Stimulated activated CD4-positive, alpha-beta T cell treated with anti-CD3 and anti-CD28 coated beads, Interleukin-15, amount 100 ng/mL, for 1 hour (primary cell): ENCODE measurements at regions not wholly inside any gene's neighbourhood (a gene's known extent, or its start where the extent isn't known, plus 50 kb on each side); places are given as distances from the start of the nearest gene placed in this dataset.
"Not testable (repeated sequence)": the region's sequence is repeated elsewhere in the genome, so short reads cannot be mapped to it uniquely, and the experiment has no call there.

Experiments
- DNase-seq, 2 donors: peaks; one replicate each; pipeline ENCODE4 v3.0.0-alpha.2; 2020; ENCODE audit warnings: low read depth in 1 of 2, low spot score in 1 of 2

DNA sequence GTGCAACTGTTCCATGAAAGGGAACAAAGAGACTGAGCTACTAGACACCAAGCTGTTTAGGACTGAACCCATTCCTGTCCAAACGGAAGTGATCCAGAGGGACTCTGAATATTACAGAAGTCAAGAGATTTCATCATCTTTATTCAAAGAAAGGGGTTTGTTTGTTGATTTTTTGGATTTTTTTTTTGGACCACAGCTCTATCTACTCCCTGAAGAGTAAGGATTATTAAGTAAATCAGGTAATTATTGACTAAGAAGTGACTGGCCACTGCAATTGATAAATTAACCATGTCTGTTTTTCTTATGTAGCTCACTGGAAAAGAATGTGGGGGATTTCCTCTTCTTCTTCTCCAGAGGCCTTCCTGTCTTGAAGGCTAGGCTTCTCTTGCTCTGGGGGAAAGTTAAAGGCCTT lies 146.6 kb upstream of the TPM1 start:
- DNase-seq = no peak

- no peak for DNase-seq
These were observed 146.1 kb upstream of the TPM1 start for GRCh38 chr15:62896380-62896866.

DNA sequence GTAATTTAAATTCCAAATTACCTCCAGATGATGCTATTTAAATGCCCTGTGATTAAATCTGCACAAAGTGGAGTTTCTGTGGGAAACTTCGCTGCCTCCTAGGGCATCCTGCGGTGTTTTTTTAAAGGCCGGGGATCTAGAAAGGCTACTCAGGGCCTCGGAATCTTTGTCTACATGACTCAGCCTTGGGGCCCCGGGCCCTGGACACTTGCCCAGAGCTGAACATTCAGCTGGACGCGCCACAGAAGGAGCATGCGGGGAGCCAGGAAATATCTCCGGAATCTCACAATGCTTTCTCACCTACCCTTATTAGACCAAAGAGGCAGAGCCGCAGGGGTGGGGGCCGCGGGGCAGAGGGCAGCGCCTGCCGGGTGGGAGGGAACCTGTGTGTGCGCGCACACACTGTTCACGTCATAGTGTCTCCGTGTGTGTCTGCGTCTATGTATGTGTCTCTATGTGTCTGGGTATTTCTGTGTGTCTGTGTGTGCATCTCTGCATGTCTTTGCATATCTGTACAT lies 145.5 kb upstream of the TPM1 start:
- no peak for DNase-seq

DNA sequence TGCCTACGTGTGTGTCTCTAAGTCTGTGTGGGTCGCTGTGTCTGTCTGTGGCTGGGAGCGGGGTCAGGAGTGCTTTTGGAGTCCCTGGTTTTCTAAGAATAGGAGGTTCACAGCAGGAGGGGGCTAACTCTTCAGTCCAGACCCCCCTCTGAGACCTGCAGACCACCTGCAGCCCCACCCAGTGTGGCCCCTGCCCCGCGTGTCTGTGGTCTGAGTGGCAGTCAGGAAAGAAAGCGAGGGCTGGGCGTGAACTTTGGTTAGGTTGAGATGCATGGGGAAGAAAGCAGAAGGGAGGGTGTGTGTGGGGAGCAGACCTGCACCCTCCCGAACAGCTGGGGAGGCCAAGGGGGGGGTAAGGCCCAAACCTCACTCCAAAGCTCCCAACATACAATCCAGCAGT lies 144.9 kb upstream of the TPM1 start:
- no peak for DNase-seq

GRCh38 chr15:62899090-62899493 lies 143.5 kb upstream of the TPM1 start:
- DNase-seq = no peak

GRCh38 chr15:62900071-62900802 lies 142.3 kb upstream of the TPM1 start:
- no peak for DNase-seq

DNA sequence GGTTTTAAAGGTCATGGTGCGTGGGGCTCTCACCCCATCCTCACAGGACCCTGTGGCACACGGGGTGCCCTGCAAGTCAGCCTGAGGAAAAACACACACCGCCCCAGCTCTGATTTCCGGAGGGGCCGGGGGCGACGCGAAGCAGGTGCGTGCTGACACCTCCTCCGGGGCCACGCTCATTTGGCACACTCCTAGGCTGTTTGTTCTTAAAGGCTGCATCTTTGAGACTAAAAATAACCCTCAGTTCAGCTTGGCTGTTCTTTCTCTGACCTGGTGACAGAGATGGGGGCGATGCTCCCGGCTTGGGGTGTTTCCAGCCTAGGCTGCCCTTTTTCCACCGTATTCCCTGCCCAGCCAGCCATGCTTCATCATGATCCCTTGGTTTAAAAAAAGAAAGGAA lies 141.5 kb upstream of the TPM1 start:
- no peak for DNase-seq

DNA sequence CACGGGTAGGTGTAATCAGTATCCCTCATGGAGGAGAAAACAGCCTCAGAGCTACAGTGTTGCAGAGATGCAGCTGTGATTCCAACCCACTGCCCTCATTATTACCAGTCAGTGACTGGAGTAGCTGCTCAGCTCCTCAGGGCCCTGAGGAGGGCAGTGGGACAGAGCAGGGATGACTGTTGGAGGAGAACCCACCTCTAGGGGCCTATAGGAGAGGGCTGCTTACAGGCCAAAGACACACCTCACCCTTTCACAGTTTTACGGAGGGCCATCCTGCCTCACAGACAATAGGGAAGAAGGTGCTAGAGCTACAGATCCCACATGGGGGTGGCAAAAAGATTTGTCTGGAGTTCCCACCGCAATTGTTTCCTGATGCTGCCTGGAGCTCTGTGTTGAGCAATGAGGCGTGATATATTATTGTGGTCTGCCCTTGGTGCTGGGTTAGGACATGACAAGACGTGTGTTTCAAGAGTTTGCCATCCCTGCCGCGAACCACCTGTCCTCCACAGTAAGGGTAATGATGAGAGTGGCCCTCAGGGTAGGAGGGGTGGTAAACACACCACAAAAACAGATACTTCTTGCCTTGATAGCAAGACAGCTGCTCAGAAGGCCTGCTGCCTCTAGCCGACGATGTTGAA lies 140.5 kb upstream of the TPM1 start:
- no peak for DNase-seq

DNA sequence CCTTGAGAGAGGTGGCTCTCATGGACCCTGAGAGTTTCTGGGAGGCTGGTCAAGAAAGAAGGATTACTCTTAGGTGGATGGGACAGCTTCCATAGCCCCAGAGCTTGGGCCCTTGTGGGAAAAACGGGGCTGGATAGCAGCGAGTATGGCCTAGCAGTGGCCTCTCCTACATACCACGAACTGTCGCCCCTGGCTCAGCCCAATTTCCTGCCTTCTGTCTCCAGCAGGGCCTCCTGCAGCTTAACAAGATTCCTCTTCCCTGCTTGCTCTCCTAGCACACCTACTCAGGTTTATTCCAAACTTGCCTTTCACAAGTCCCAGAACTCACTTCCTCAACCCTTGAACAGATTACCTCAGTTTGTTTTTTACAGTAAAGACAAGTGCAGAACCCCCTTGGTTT lies 139.7 kb upstream of the TPM1 start:
- DNase-seq = no peak

- no peak for DNase-seq
These were observed 139.1 kb upstream of the TPM1 start for GRCh38 chr15:62903437-62903836.

- no peak for DNase-seq
These were observed 138.3 kb upstream of the TPM1 start for GRCh38 chr15:62904041-62904910.

DNA sequence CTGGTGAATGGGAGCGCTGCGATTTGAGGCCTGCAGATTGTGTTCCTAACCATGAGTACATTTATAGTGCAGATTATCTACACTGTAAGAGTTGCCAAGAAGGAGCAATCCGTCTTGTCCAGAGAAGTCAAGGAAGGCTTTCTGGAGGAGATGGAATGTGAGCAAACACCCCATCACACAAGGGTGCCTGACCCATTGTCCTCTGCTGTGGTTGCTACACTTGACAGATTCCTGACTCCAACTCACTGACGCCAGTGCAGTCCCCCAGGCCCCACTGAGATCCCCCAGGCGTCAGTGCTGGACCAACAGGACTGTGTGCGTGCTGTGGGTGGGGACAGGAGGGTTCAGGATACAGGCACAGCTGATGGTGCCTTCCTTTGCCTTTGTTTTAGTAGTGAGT lies 135.9 kb upstream of the TPM1 start:
- DNase-seq = no peak

GRCh38 chr15:62907275-62907674 lies 135.3 kb upstream of the TPM1 start:
- DNase-seq = no peak

GRCh38 chr15:62908341-62908740 lies 134.2 kb upstream of the TPM1 start:
- not testable (repeated sequence) for DNase-seq

- DNase-seq = no peak
These were observed 133.3 kb upstream of the TPM1 start for GRCh38 chr15:62909257-62909656.

DNA sequence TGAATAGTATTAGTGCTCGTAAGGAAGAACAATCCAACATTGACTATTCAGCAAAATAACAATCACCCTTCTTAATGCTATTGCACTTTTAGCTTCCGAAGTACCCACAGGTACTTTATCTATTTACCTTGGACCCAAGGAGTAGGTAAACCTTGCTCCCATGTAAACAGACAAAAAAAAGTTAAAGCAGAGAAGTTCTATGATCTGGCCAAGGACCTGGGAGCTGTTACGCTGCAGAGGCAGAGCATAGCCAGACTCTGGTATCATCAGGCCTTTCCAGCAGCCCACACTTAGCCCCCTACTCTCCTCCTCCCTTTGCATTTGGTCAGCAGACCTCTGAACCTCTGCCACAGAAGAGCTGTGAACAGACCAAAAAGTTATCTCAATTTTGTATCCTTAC lies 130.3 kb upstream of the TPM1 start:
- no peak for DNase-seq

DNA sequence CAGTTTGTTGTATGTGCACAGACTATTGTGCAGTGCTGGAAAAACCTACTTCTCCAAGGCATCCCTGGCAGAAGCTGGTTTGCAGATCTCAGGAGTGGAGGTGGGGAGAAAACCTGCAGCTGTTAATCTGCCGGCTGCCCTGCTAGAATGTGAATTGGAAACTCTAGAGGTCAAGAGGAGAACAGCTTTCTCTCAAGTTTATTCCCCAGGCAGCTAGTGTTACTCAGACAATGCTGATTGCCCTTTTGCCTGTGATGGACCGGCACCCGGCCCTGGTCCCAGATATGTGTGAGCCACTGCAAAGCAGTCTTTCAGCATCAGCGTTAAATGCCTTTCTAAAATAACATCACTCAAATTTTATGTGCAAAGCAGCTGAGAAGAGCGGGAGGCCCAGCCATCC lies 129.7 kb upstream of the TPM1 start:
- DNase-seq = no peak

- no peak for DNase-seq
These were observed 129.3 kb upstream of the TPM1 start for GRCh38 chr15:62913246-62913645.

GRCh38 chr15:62914461-62915079 lies 128.0 kb upstream of the TPM1 start:
- DNase-seq = no peak

GRCh38 chr15:62920682-62921502 lies 121.7 kb upstream of the TPM1 start:
- no peak for DNase-seq
